Middle frontal gyrus (tissue), 1 donor: ENCODE measurements at regions not wholly inside any gene's neighbourhood (a gene's known extent, or its start where the extent isn't known, plus 50 kb on each side); places are given as distances from the start of the nearest gene placed in this dataset.

Experiments
- DNase-seq: peaks from one replicate; pipeline ENCODE4 v3.0.0-alpha.2; 2015; ENCODE audit warnings: low spot score; ENCODE audit errors: extremely low spot score

DNA sequence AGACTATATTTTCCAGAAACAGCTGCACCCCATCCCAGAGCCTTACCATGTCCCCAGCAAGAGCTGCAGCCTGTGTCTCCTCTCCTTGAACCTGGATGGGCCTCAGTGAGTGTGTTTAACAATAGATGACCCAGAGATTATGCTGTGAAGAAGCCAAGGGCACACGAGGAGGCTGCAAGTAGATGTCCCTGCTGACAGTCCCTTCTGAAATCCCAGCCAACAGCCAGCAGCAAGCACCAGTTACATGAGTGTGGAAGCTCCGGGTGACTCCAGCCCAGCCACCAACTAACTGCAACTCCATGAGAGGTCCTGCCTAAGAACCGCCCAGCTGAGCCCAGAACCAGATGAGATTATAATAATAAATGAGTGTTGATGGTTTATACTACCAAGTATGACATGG, 191.7 kb downstream of the BCL11B start:
- DNase-seq: no peak

DNA sequence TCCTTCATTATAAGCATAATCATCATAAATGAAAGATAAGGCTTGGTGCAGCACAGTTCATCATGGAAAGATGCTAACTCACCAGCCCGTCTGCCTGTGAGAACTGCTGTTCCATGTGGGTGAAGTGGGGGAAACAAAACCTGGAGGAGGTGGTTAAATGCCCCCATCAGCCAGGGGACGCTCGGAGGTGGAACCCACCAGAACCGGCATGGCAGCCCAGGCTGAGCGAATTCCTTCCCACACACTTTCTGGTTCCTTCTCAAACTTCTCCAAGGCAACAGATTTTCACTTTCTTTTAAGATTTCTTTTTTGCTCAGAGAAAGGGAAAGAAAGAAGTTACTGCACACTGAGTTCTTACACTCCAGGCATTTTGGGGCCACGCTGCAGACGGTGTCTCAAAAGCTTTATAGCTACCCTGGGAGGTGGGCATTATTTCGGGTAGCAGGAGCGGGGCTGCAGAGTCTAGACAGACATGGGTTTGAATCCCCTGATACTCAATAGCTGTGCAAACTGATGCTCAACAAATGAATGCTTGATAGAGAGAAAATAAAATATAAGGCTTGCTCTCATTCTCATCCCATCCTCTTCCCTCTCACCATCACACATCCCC, 190.7 kb downstream of the BCL11B start:
- DNase-seq: no peak

DNA sequence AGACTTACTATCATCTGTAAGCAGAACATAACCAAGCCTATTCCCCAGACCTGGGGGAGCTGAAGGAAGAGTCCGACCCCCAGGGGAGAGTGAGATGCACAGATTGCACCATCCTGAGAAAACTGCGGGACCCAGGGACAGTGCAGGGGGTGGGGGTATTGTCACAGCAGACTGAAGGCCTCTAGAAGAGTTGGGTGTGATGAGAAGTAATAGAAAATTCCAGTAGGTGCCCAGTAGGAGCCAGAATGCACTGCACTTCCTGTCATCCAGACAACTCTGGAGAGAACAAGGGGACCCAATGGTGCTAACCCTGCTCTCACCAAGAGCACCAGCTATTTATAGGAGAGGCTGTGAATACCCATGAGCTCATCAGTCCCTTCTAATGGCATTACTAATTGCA, 190.1 kb downstream of the BCL11B start:
- no peak for DNase-seq

DNA sequence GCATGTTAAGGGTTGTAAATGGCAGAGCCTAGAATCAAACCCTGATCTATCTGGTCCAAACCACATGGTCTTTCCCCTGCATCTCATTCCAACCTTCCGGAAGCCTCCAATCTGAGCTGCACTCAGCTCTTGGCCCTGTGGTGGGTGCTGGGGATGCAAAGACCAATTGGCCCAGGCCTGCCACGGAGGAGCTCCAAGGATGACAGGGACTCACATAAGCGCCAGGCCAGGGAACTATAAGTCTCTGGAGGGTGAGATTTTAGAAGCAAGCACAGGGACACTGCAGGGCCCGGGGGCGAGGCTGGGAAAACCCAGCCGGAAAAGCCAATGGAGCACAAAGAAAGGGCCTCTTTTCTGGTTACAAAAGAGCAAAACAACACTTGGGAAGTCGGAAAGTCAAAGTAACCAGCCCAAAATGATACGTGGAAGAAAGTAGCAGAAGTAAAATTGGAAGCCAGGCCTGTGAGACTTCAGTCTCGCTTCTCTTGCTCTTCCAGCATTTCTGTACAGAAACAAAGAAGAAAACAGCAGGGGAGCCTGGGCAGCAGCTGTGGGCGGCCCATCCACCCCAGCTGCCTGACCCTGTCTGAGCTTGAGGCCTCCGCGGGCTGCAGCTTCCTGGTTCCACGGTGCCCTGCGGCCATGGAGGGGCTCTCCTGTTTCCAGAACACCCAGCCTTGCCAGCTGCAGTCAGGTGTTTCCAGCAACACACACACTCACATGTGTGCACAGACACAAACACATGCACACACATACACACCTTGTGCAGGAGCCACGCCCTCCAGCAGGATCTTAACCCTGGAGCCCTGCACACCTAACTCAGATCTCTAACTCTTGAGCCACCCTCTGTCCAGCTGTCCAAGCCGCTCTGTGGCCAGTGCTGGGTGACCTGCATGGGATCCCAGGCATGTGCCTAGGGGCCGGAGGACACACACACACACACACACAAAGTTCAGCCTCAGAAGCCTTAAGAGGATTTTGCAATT, 178.2 kb downstream of the BCL11B start:
- no peak for DNase-seq

DNA sequence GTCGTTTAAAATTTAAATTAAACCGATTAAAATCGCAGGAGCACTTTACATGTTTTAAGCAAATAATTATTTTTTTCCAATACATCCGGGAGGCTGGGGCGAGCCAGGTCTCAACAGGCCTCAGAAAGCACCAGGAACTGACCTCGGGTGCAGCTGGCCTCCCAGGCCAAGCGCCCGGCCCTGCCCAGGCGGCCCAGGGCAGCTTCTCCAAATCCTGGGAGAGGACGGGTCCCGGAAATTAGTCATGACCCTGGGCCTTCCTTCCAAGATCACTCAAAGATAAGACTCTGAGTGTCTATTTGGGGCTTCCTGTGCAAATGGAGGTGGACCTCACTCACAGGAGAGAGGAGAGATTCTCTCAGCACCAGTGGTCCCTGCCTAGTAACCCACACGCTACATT, 177.1 kb downstream of the BCL11B start:
- DNase-seq: no peak

DNA sequence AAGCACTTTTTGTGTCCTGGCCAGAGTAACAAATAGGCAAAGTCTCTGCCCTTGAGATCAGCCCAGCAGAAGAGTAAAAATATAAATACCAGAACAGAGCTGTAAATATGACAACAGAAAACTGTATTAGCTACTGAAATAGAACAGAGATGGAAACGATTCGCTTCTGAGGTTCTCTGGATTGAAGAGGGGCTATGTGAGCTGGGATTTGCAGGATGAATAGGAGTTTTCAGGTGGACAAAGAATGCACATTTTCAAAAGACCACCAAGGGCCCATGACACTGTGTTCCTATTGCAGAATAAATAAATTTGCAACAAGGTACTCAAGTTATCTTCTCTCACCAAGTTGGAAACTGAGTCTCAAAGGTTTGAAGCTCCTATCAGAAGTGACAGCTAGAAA, 176.6 kb downstream of the BCL11B start:
- no peak for DNase-seq

DNA sequence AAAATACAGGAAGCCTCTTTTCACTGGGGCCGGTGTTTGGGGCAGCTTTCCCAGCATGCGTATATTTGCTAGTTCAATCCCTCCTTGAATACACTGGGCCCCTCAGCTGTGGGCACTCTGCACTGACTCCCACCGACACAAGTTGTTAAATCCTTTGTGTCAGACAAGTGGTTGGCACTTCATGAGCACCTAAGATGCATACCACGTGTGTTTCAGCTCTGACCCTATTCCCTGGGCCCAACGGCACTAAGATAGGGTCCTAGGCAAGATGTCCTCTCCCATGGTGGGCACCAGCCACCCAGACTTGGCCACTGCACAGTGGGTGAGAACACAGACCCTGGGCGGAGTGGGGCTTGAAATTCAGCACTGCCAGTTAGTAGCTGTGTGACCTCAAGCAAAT, 173.8 kb downstream of the BCL11B start:
- no peak for DNase-seq

DNA sequence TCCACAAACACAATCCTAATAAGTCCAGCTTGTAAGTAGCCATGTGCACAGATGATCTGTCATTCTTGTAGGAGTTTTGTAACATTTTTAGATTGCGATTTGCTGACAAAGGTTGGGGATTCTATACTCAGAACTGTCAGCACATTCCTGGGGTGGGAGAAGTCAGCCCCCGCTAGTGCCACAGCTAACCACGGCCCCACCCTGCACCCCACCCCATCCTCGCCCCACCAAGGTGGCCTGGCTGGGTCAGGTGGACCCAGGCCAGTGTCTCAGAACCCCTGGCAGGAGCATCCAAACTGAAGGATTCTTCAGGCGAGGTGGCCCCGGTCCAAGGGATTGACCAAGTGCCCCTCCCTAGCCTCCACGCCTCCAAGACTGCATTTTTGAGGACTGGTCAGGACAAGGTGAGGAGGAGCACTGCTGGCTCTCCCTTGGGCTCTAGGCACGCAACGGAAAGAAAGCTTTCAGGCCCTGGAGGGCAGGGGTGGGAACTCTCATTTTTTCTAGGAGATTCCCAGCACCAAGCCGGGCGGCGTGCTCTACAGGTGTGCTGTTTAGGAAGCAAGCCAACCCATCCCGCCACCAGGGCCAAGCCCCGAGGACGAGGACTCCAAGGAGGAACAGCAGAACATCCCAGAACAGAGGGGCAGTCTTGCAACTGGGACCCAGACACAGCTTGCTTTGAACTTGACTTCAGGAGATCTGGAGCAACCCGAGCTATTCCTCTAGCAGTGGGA, 172.8 kb downstream of the BCL11B start:
- DNase-seq: no peak

DNA sequence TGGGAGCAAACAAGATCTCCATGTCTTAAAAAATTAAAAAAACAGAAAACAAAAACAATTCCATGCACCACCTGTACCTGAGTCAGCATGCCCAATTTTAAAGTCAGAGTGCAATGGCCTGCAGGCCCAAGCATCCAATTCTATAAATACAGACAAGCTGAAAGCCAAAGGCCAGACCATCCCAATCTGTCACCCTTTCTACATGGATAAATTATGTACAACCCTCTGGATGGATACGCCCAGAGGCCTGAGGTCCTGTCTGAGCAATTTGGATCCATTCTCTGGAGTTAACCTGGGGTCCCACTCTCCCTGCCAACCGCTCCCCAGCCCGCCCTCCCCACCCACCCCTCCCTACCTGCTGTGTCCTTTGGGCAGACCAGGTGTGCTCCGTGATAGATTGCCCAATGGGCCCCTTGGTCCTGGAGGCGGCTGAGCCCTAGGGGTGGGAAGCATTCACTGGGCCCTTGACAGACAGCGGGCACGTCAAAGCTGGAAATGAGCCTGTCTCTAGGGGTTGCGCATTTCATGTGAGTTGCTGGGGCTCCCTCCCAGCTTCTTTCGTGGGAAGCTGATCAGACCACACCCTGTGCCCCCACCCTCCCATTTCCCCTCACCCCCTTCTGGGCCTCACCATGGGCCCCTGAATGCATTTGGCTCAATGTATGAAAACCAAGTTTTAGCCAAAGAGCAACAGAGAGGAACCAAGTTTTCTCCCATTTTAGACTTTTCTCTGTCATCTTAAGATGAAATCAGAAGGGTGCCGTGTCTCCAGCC, 171.3 kb downstream of the BCL11B start:
- no peak for DNase-seq

DNA sequence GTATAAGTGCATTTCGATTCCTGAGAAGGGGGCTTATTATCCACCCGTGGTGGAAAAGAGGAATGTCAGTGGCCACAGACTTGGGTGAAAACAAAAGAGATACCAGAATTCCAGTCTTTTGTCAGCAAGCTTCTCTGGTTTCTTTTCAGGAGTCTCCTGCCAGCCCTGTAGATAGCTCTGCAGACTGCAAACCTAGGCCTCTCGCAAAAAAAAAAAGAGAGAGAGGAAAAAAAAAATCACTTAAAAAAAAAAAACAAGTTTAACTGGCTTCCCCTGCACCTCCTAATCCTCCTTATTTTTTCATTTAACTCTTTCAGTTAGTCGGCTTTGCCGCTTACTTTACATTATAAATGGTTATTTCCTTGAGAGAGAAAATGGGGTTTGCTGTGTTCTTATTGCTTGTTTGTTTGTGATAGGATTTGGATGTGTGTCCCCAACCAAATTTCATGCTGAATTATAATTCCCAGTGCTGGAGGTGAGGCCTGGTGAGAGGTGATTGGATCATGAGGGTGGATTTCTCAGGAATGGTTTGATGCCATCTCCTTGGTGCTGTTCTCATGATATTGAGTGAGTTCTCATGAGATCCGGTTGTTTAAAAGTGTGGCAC, 170.0 kb downstream of the BCL11B start:
- DNase-seq: no peak

DNA sequence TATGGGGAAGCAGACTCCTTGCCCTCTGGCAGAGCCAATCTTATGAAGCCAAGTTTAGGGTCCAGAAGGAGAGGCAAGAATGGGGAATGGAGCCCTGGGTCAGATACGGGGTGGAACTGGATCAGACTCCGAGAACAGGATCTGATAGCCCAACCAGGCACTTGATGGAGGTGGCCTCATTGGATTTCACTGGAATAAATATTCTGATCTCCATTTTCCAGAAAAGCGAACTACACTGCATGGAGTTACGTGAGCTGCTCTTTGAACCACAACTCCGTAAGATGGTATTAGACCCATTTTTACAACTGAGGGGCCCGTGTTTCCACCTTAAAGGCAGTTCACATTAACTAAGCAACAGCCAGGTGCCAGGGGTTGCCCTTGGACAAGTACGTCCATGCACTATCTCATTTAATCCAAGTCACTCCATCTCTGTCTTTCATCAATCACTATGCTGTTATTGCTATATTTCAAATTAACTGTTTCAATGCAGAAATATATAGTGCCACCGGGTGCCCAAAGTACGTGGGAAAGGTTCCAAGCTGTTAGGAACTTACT, 155.2 kb downstream of the BCL11B start:
- DNase-seq: no peak

DNA sequence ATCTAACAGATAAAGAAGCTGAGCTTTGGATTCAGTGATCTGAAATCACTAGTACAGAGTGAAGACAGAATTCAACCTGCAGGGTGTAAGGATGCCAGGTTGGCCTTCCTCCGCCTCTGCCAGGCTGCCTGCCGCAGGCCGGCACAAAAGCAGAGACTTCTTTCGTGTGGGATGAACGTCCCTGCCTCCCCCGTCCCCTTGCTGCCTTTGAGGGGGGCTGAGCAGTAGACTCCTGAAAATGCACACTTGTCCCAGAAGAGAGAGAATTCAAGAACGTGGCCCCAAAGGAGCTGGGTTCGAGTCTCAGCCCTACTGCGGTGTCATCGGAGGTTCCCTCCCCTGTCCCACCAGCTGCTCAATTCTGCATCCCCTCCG, 154.3 kb downstream of the BCL11B start:
- no peak for DNase-seq

DNA sequence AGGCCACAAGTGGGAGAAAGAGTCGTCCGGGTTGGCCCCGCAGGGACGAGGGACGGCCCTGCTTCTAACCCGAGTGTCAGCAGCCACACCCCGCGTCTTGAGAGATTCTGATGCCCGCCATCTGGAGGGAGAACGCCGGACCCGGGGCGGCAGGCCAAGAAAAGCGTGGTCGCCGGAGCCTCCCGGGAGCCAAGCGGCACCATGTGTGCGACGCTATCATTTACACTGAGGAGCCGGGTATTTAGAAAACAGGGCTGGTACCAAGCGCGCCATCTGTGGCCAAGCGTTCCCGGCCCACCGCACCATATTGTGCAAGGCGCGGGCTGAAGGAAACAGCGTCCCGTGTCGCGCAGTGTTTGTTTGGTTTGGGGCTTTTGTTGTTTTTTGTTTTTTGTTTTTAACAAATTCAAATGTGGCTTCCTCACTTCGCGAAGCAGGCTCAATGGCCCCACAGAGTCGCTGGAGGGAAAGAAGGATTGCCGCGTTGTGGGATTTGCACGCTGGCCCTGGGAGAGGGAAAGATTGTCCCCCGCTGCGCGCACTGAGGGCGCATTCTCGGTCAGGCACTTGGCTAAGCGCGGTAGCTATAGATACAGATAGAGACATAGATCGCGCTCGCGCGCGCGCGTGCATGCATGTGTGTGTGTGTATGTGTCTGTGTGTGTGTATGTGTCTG, 153.8 kb downstream of the BCL11B start:
- DNase-seq: no peak

DNA sequence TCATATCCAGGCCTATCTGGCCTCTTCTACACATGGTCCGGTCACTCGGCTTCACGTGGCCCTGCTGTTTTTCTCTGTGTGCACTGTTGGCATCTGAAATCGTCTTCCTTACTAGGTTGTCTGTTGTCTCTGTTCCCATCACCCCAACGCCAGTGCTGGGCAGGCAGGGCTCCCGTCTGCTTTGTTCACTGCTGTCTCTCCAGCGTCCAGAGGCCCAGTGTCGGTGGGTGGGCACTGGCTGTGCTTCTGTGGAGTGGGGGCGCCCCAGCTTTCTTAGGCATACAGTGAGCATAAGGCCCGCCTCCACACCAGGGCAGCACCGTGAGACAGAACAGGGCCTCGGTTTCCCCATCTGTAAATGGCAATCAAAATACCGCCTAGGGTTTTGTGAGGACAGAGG, 153.1 kb downstream of the BCL11B start:
- no peak for DNase-seq
